ENCODE measurements at regions not wholly inside any gene's neighbourhood (a gene's known extent, or its start where the extent isn't known, plus 50 kb on each side); places are given as distances from the start of the nearest gene placed in this dataset.

DNA sequence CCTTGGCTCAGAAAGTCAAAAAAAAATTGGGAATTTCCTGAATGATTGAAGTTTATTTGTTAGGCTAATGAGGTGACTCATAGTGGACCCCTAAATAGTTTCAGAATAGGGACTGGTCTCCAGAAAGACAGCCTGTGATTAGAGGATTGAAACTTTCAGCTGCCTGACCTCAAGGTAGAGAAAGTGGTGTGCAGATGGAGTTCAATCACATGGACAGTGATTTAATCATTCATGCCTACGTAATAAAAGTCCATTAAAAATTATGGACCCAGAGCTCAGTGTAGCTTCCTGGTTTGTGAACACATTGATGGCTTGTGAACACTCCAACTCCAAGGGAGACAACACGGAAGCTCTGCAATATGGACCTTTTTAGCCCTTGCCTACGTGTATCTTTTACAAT lies 533.2 kb upstream of the PCDH9 start:
- Histone ChIP-seq H3K27ac (no peak overlapping the region), H3K4me1 (no peaks in the 10 kb centered on the region), H3K9me3 (no peaks in the 10 kb centered on the region), H3K36me3 (no peaks in the 10 kb centered on the region), H3K4me3 (no peak overlapping the region), H3K27me3 (no peaks in the 10 kb centered on the region)
- DNase-seq (ENCODE audit: low spot score in 2 of 2), result no peak
- WGBS, 2 donors, result 77 to 78% methylated on average over 3 of the region's 3 CpGs
- TF ChIP-seq EP300 (IDR thresholded peaks at IDR 0.05), result no peak
- TF ChIP-seq, protein P1, sequence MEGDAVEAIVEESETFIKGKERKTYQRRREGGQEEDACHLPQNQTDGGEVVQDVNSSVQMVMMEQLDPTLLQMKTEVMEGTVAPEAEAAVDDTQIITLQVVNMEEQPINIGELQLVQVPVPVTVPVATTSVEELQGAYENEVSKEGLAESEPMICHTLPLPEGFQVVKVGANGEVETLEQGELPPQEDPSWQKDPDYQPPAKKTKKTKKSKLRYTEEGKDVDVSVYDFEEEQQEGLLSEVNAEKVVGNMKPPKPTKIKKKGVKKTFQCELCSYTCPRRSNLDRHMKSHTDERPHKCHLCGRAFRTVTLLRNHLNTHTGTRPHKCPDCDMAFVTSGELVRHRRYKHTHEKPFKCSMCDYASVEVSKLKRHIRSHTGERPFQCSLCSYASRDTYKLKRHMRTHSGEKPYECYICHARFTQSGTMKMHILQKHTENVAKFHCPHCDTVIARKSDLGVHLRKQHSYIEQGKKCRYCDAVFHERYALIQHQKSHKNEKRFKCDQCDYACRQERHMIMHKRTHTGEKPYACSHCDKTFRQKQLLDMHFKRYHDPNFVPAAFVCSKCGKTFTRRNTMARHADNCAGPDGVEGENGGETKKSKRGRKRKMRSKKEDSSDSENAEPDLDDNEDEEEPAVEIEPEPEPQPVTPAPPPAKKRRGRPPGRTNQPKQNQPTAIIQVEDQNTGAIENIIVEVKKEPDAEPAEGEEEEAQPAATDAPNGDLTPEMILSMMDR (IDR thresholded peaks at IDR 0.05), result no peak
- no peak for TF ChIP-seq POLR2A (IDR thresholded peaks at IDR 0.05)

DNA sequence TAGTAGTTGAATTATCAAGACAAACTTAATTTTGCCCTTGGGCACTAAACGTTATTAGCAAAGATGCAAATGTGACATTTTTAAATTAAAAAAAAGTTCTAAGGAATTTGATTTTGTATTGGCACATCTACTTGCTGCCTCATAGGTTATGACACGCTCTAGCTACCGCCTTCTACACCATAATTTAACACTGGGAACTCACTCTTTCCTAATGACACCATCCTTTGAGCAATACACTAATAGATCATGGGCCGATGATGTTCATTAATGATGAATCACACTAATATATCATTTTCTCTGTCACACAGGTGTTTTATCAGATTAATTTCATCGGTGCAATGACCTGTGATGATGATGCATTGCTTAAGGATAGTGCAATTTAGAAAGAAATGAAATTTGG lies 528.8 kb upstream of the PCDH9 start:
- Histone ChIP-seq H3K9me3 (no peaks in the 10 kb centered on the region), H3K4me3 (no peak overlapping the region), H3K27ac (no peak overlapping the region), H3K27me3 (no peaks in the 10 kb centered on the region), H3K4me1 (no peaks in the 10 kb centered on the region), H3K36me3 (no peaks in the 10 kb centered on the region)
- TF ChIP-seq POLR2A (IDR thresholded peaks at IDR 0.05) (no peak), EP300 (IDR thresholded peaks at IDR 0.05) (no peak)
- TF ChIP-seq, protein P1 (IDR thresholded peaks at IDR 0.05), result no peak
- 90 to 93% methylated on average over 5 of the region's 5 CpGs for WGBS, 2 donors
- no peak for DNase-seq (ENCODE audit: low spot score in 2 of 2)

DNA sequence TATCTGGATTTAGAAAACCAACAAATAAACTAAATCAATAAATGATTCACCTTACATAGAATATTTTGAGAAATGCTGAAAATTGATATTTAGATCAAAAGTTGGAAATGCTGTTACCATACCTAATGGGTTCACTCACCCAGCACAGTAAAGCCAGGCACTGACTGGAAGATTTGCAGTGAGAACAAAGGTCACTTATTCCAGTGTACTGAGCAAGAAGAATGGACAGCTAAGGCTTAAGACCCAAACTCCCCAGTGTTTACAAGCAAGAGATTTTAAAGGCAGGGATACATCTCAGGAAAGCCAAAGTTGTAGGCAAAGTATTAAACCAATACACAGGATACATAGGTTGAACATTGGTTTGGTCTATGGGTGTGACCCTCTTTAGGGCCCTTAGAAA lies 523.9 kb upstream of the PCDH9 start:
- Histone ChIP-seq H3K9me3 (no peaks in the 10 kb centered on the region), H3K4me3 (no peak overlapping the region), H3K36me3 (no peaks in the 10 kb centered on the region), H3K4me1 (no peaks in the 10 kb centered on the region), H3K27ac (no peak overlapping the region), H3K27me3 (no peaks in the 10 kb centered on the region)
- TF ChIP-seq EP300 (IDR thresholded peaks at IDR 0.05), result no peak
- TF ChIP-seq, protein P1 (IDR thresholded peaks at IDR 0.05), result no peak
- TF ChIP-seq POLR2A (IDR thresholded peaks at IDR 0.05), result no peak
- DNase-seq (ENCODE audit: low spot score in 2 of 2), result no peak

DNA sequence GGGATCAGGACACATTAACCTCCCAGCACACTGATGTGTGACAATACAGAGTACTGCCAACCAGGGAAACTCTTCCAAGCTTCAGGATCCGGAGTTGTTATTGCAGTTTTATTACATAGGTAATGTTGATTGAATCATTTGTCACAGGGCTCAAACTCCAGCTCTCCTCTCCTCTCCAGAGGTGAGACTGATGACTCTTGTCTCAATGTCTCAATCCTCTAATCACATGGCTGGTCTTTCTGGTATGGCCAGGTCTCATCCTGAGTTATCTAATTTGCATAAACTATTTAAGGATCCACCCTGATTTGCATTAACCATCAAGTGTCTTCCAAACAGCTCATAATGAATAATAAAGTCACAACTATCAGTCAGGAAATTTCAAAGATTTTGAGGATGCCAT lies 522.6 kb upstream of the PCDH9 start:
- 80 to 89% methylated on average over 1 of the region's 1 CpG for WGBS, 2 donors

DNA sequence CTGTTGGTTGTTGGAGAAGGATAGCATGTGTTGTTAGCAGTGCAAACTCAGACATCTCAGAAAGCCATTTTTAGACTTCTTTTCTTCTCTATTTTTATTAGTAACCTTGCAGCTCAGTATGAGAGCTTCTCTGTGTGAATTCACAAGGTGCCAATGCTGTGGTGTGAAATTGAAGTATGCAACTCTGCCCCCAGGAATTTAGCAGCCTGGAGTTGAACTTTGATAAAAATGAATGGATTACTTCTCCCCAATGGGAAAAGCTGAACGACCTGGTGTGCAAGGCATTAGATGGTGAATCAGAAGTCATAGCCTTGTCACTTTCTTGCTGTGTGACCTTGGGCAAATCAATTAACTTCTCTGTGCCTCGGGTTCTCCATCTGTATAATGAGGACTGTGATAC lies 512.3 kb upstream of the PCDH9 start:
- no peaks in the 10 kb centered on the region for H3K9me3 ChIP-seq
- WGBS, 2 donors, result 50 to 51% methylated on average over 2 of the region's 2 CpGs

More for the DNA sequence above, 522.6 kb upstream of the PCDH9 start:
- no peaks in the 10 kb centered on the region for H3K36me3 ChIP-seq
- DNase-seq (ENCODE audit: low spot score in 2 of 2), result no peak
- H3K4me1 ChIP-seq, result no peaks in the 10 kb centered on the region
- TF ChIP-seq EP300 (IDR thresholded peaks at IDR 0.05) (no peak), POLR2A (IDR thresholded peaks at IDR 0.05) (no peak)
- TF ChIP-seq, protein P1 (IDR thresholded peaks at IDR 0.05), result no peak
- no peaks in the 10 kb centered on the region for H3K9me3 ChIP-seq
- no peak overlapping the region for H3K4me3 ChIP-seq
- no peaks in the 10 kb centered on the region for H3K27me3 ChIP-seq
- no peak overlapping the region for H3K27ac ChIP-seq

More for the DNA sequence above, 512.3 kb upstream of the PCDH9 start:
- no peak for DNase-seq (ENCODE audit: low spot score in 2 of 2)
- no peaks in the 10 kb centered on the region for H3K4me1 ChIP-seq
- H3K27ac ChIP-seq, result no peak overlapping the region
- no peak overlapping the region for H3K4me3 ChIP-seq
- H3K27me3 ChIP-seq, result no peaks in the 10 kb centered on the region
- no peaks in the 10 kb centered on the region for H3K36me3 ChIP-seq
- TF ChIP-seq, protein P1 (IDR thresholded peaks at IDR 0.05), result no peak
- no peak for TF ChIP-seq POLR2A (IDR thresholded peaks at IDR 0.05)
